ENCODE measurements at regions not wholly inside any gene's neighbourhood (a gene's known extent, or its start where the extent isn't known, plus 50 kb on each side); places are given as distances from the start of the nearest gene placed in this dataset.

DNA sequence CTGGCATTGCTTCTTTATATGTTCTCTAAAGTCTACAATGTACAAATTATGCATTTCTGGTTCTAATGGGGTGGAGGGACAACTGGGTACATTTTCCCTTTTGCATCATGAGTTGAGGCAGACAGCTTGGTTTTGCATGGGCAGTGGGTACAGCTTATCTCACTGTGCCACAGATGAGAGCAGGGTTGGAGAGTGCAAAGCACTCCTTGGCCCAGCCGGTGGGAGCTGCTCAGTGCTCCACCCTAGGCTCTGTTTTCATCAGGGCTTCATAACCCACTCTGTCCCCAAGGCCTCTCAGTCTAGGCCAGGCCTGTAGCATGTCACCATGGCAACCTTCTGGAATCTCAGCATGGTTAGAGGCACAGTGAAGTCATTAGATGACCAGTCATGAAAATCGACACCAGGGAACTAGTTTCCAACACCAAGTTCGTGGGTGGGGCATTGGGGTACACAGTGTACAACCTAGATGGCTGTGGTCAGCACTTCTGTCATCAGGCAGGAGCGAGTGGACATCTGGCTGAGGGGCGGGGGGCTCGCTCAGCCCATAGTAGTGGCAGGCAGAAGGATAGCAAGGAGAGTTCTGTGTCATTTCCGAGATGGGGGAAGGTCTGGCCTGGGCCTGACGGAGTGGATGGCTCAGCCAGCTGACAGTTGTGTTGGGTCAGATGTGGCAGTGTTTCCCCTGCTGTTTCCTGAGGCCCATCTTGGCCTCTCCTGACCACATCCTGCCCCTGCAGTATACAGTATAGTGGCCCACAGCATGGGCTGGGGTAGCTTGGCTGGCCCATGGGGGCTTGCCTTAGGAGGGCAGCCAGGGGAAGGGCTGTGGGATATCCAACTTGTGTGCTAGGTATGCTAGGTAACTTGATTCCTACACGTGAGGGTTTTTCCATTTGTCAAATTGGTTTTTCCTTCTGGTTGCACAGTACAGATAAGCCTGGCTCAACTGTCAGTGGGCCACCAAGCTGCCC, 75.7 kb upstream of the PRR23C start:
- no peak for TF ChIP-seq ZNF165 (CRISPR knock-in tag; IDR thresholded peaks at IDR 0.05; ENCODE audit: borderline replicate concordance)
- no peak for TF ChIP-seq FOS (IDR thresholded peaks at IDR 0.05; ENCODE audit: extremely low read depth, insufficient read length)
